Activated CD4-positive, alpha-beta memory T cell treated with anti-CD3 and anti-CD28 coated beads, Interleukin-2, amount 10 ng/mL, durations not matched to agents 7 days and 5 days (primary cell): ENCODE measurements at regions not wholly inside any gene's neighbourhood (a gene's known extent, or its start where the extent isn't known, plus 50 kb on each side); places are given as distances from the start of the nearest gene placed in this dataset.

Experiments used
- CTCF ChIA-PET: fragments of 350-600 bp; sonication (Branson Sonifier 250); formaldehyde crosslinking; loops from one replicate; lab custom pipeline; 2021; ENCODE audit warnings: antibody characterized with exemption, inconsistent platforms; lab: Charles Lee
- POLR2A ChIA-PET: fragments of 350-600 bp; sonication (Branson Sonifier 250); formaldehyde crosslinking; loops from one replicate; lab custom pipeline; 2021; ENCODE audit warnings: antibody characterized with exemption; lab: Charles Lee
- DNase-seq: peaks from one replicate; pipeline ENCODE4 v3.0.0-alpha.2; 2020
- H3K27ac Mint-ChIP-seq: one replicate; pipeline ENCODE4 v1.8.0; 2021; ENCODE audit warnings: mild to moderate bottlenecking, mixed read lengths
- H3K27me3 Mint-ChIP-seq: one replicate; pipeline ENCODE4 v1.8.0; 2021; ENCODE audit warnings: mixed read lengths
- H3K36me3 Mint-ChIP-seq: one replicate; pipeline ENCODE4 v1.8.0; 2021; ENCODE audit warnings: low read depth, mixed read lengths
- H3K4me1 Mint-ChIP-seq: one replicate; pipeline ENCODE4 v1.8.0; 2021; ENCODE audit warnings: mixed read lengths
- H3K4me3 Mint-ChIP-seq: one replicate; pipeline ENCODE4 v1.8.0; 2021; ENCODE audit warnings: mild to moderate bottlenecking, mixed read lengths
- H3K9me3 Mint-ChIP-seq: one replicate; pipeline ENCODE4 v1.8.0; 2021; ENCODE audit warnings: mixed read lengths

GRCh38 chr14:84397631-84398030, 1132.3 kb upstream of the FLRT2 start:
- no peaks in the 10 kb centered on the region for H3K27me3 Mint-ChIP-seq
- POLR2A ChIA-PET: no interaction called here
- CTCF ChIA-PET: no interaction called here

GRCh38 chr14:84399296-84399910, 1130.5 kb upstream of the FLRT2 start:
- CTCF ChIA-PET: no interaction called here
- Mint-ChIP-seq H3K4me3 (no peak overlapping the region), H3K27me3 (no peaks in the 10 kb centered on the region), H3K36me3 (no peaks in the 10 kb centered on the region), H3K4me1 (no peaks in the 10 kb centered on the region), H3K27ac (no peak overlapping the region), H3K9me3 (peaks cover 32% of the 10 kb centered on the region)
- no peak for DNase-seq
- POLR2A ChIA-PET: no interaction called here

More at GRCh38 chr14:84397631-84398030, 1132.3 kb upstream of the FLRT2 start:
- no peak overlapping the region for H3K27ac Mint-ChIP-seq
- no peaks in the 10 kb centered on the region for H3K4me1 Mint-ChIP-seq
- no peak overlapping the region for H3K4me3 Mint-ChIP-seq
- no peak for DNase-seq
- peaks cover 32% of the 10 kb centered on the region for H3K9me3 Mint-ChIP-seq
- H3K36me3 Mint-ChIP-seq: no peaks in the 10 kb centered on the region

GRCh38 chr14:84401631-84402030, 1128.3 kb upstream of the FLRT2 start:
- H3K27ac Mint-ChIP-seq: no peak overlapping the region
- CTCF ChIA-PET: no interaction called here
- no peaks in the 10 kb centered on the region for H3K4me1 Mint-ChIP-seq
- no peak for DNase-seq
- H3K36me3 Mint-ChIP-seq: no peaks in the 10 kb centered on the region
- H3K4me3 Mint-ChIP-seq: no peak overlapping the region
- POLR2A ChIA-PET: no interaction called here
- H3K9me3 Mint-ChIP-seq: peaks cover 25% of the 10 kb centered on the region
- H3K27me3 Mint-ChIP-seq: no peaks in the 10 kb centered on the region

- CTCF ChIA-PET: no interaction called here
- H3K36me3 Mint-ChIP-seq: no peaks in the 10 kb centered on the region
- DNase-seq: no peak
- H3K27ac Mint-ChIP-seq: no peak overlapping the region
- POLR2A ChIA-PET: no interaction called here
- H3K9me3 Mint-ChIP-seq: peaks cover 19% of the 10 kb centered on the region
- H3K4me3 Mint-ChIP-seq: no peak overlapping the region
- H3K4me1 Mint-ChIP-seq: no peaks in the 10 kb centered on the region
- H3K27me3 Mint-ChIP-seq: no peaks in the 10 kb centered on the region
Measured at GRCh38 chr14:84403585-84403984, 1126.4 kb upstream of the FLRT2 start.

GRCh38 chr14:84404246-84404645, 1125.7 kb upstream of the FLRT2 start:
- DNase-seq: no peak
- H3K9me3 Mint-ChIP-seq: peaks cover 15% of the 10 kb centered on the region
- no peaks in the 10 kb centered on the region for H3K27me3 Mint-ChIP-seq
- H3K36me3 Mint-ChIP-seq: no peaks in the 10 kb centered on the region
- H3K4me3 Mint-ChIP-seq: no peak overlapping the region
- ChIA-PET CTCF (no interaction called here), POLR2A (no interaction called here)
- H3K4me1 Mint-ChIP-seq: no peaks in the 10 kb centered on the region
- H3K27ac Mint-ChIP-seq: no peak overlapping the region

- no peaks in the 10 kb centered on the region for H3K36me3 Mint-ChIP-seq
- CTCF ChIA-PET: no interaction called here
Measured at GRCh38 chr14:84409435-84409834, 1120.5 kb upstream of the FLRT2 start.

GRCh38 chr14:84410344-84410743, 1119.6 kb upstream of the FLRT2 start:
- ChIA-PET POLR2A (no interaction called here), CTCF (no interaction called here)
- Mint-ChIP-seq H3K4me3 (no peak overlapping the region), H3K36me3 (no peaks in the 10 kb centered on the region), H3K27ac (no peak overlapping the region), H3K9me3 (peaks cover 18% of the 10 kb centered on the region), H3K4me1 (no peaks in the 10 kb centered on the region), H3K27me3 (no peaks in the 10 kb centered on the region)
- DNase-seq: no peak

More at GRCh38 chr14:84409435-84409834, 1120.5 kb upstream of the FLRT2 start:
- DNase-seq: no peak
- peaks cover 20% of the 10 kb centered on the region for H3K9me3 Mint-ChIP-seq
- H3K4me3 Mint-ChIP-seq: no peak overlapping the region
- H3K27me3 Mint-ChIP-seq: no peaks in the 10 kb centered on the region
- no peak overlapping the region for H3K27ac Mint-ChIP-seq
- POLR2A ChIA-PET: no interaction called here
- no peaks in the 10 kb centered on the region for H3K4me1 Mint-ChIP-seq

GRCh38 chr14:84420221-84420620, 1109.7 kb upstream of the FLRT2 start:
- no peaks in the 10 kb centered on the region for H3K27me3 Mint-ChIP-seq

GRCh38 chr14:84421621-84422020, 1108.3 kb upstream of the FLRT2 start:
- H3K36me3 Mint-ChIP-seq: no peaks in the 10 kb centered on the region
- no peaks in the 10 kb centered on the region for H3K27me3 Mint-ChIP-seq
- H3K4me3 Mint-ChIP-seq: no peak overlapping the region
- H3K27ac Mint-ChIP-seq: no peak overlapping the region
- no peak for DNase-seq
- H3K4me1 Mint-ChIP-seq: no peaks in the 10 kb centered on the region
- peaks cover 2% of the 10 kb centered on the region for H3K9me3 Mint-ChIP-seq
- ChIA-PET POLR2A (no interaction called here), CTCF (no interaction called here)

More at GRCh38 chr14:84420221-84420620, 1109.7 kb upstream of the FLRT2 start:
- H3K4me3 Mint-ChIP-seq: no peak overlapping the region
- DNase-seq: no peak
- H3K36me3 Mint-ChIP-seq: no peaks in the 10 kb centered on the region
- POLR2A ChIA-PET: no interaction called here
- CTCF ChIA-PET: no interaction called here
- no peaks in the 10 kb centered on the region for H3K4me1 Mint-ChIP-seq
- no peak overlapping the region for H3K27ac Mint-ChIP-seq
- H3K9me3 Mint-ChIP-seq: peaks cover 7% of the 10 kb centered on the region

GRCh38 chr14:84425968-84426367, 1104.0 kb upstream of the FLRT2 start:
- POLR2A ChIA-PET: no interaction called here
- H3K36me3 Mint-ChIP-seq: no peaks in the 10 kb centered on the region
- H3K27ac Mint-ChIP-seq: no peak overlapping the region
- CTCF ChIA-PET: no interaction called here
- no peak overlapping the region for H3K4me3 Mint-ChIP-seq
- no peaks in the 10 kb centered on the region for H3K9me3 Mint-ChIP-seq
- no peak for DNase-seq
- no peaks in the 10 kb centered on the region for H3K27me3 Mint-ChIP-seq
- no peaks in the 10 kb centered on the region for H3K4me1 Mint-ChIP-seq

- POLR2A ChIA-PET: no interaction called here
Measured at GRCh38 chr14:84432676-84433075, 1097.3 kb upstream of the FLRT2 start.

GRCh38 chr14:84433961-84434360, 1096.0 kb upstream of the FLRT2 start:
- DNase-seq: no peak
- Mint-ChIP-seq H3K9me3 (peaks cover 6% of the 10 kb centered on the region), H3K27ac (no peak overlapping the region), H3K27me3 (no peaks in the 10 kb centered on the region), H3K4me3 (no peak overlapping the region), H3K36me3 (no peaks in the 10 kb centered on the region), H3K4me1 (no peaks in the 10 kb centered on the region)
- CTCF ChIA-PET: no interaction called here
- POLR2A ChIA-PET: no interaction called here

More at GRCh38 chr14:84432676-84433075, 1097.3 kb upstream of the FLRT2 start:
- H3K4me1 Mint-ChIP-seq: no peaks in the 10 kb centered on the region
- DNase-seq: no peak
- H3K4me3 Mint-ChIP-seq: no peak overlapping the region
- peaks cover 6% of the 10 kb centered on the region for H3K9me3 Mint-ChIP-seq
- no peaks in the 10 kb centered on the region for H3K27me3 Mint-ChIP-seq
- CTCF ChIA-PET: no interaction called here
- H3K27ac Mint-ChIP-seq: no peak overlapping the region
- no peaks in the 10 kb centered on the region for H3K36me3 Mint-ChIP-seq

GRCh38 chr14:84435820-84436324, 1094.1 kb upstream of the FLRT2 start:
- peaks cover 11% of the 10 kb centered on the region for H3K9me3 Mint-ChIP-seq
- no peak overlapping the region for H3K27ac Mint-ChIP-seq
- no peaks in the 10 kb centered on the region for H3K36me3 Mint-ChIP-seq
- no peak for DNase-seq
- ChIA-PET CTCF (no interaction called here), POLR2A (no interaction called here)
- no peaks in the 10 kb centered on the region for H3K4me1 Mint-ChIP-seq
- no peak overlapping the region for H3K4me3 Mint-ChIP-seq
- H3K27me3 Mint-ChIP-seq: no peaks in the 10 kb centered on the region

GRCh38 chr14:84436528-84436927, 1093.4 kb upstream of the FLRT2 start:
- ChIA-PET POLR2A (no interaction called here), CTCF (no interaction called here)
- no peaks in the 10 kb centered on the region for H3K27me3 Mint-ChIP-seq
- no peak overlapping the region for H3K4me3 Mint-ChIP-seq
- no peak overlapping the region for H3K27ac Mint-ChIP-seq
- H3K36me3 Mint-ChIP-seq: no peaks in the 10 kb centered on the region
- no peaks in the 10 kb centered on the region for H3K4me1 Mint-ChIP-seq
- DNase-seq: no peak
- peaks cover 11% of the 10 kb centered on the region for H3K9me3 Mint-ChIP-seq
